ENCODE measurements at regions not wholly inside any gene's neighbourhood (a gene's known extent, or its start where the extent isn't known, plus 50 kb on each side); places are given as distances from the start of the nearest gene placed in this dataset.

DNA sequence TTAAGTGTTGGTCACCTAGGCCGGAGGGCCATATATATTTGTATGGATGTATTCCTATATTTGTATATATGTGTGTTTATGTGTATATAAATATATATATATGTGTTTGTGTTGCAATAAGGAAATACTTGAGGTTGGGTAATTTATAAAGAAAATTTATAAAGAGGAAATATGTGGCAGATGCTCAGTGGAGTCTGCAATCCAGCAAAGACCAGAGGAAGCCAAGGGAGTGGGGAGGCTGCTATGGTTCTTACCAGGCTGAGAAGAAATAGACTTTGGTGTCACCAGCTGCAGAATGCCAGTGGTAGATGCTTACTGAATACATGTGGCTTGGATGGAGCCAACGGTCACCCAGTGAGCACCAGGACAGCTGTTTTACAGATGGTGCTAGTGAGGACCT is 97.4 kb upstream of the ELOVL5 start:
- H3K4me1 Mint-ChIP-seq = no peaks in the 10 kb centered on the region
- H3K9me3 ChIP-seq (ENCODE audit: control insufficient read depth, low read length, poor library complexity, severe bottlenecking) = no peaks in the 10 kb centered on the region
- no peak for DNase-seq
- H3K27me3 Mint-ChIP-seq = peaks cover 21% of the 10 kb centered on the region
- peaks cover 2% of the 10 kb centered on the region for H3K36me3 Mint-ChIP-seq (ENCODE audit: low read depth)
- no peak overlapping the region for H3K4me3 Mint-ChIP-seq
- no peak overlapping the region for H3K27ac Mint-ChIP-seq
- no peak for ATAC-seq

DNA sequence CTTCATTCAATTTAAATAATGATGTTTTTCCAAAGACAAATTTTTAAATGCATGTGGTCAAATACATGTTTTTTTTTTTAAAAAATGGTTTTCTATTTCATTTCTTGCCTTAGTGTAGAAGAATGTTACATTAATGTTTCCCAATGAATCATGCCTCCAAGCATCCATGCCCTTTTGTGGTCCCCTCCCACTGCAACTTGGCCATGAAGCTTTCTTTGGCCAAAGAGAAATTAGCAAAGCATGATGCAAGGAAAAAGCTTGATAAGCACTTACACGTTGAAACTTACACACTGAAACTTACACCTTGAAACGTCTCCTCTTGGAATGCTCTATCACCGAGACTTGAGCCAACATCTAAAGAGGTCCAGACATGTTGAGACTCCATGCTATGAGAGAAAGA is 93.0 kb upstream of the ELOVL5 start:
- Mint-ChIP-seq H3K4me3 (no peak overlapping the region), H3K27me3 (peaks cover 30% of the 10 kb centered on the region), H3K36me3 (ENCODE audit: low read depth) (peaks cover 2% of the 10 kb centered on the region), H3K4me1 (no peaks in the 10 kb centered on the region), H3K27ac (no peak overlapping the region)
- H3K9me3 ChIP-seq (ENCODE audit: control insufficient read depth, low read length, poor library complexity, severe bottlenecking) = no peaks in the 10 kb centered on the region
- ATAC-seq = no peak
- DNase-seq = no peak

DNA sequence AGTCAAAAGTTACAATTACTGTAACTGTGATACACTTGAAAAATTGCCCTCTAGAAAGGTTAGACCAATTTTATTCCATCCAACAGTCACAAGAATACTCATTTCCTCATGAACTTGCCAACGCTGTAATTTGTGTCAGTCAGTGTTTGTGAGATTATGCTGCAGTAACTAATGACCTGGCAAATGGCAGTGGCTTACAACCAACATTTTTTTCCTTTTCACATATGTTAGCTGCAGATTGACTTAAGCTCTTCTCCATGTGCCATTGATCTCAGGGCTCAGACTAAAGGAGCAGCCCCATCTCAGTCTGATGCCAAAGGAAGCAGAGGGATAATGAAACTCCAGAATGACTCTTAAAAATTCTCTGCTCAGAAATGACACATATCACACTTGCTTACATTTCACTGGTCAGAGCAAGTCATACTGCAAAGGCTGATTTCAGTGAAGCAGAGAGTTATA is 92.3 kb upstream of the ELOVL5 start:
- Mint-ChIP-seq H3K36me3 (ENCODE audit: low read depth) (peaks cover 2% of the 10 kb centered on the region), H3K27me3 (peaks cover 33% of the 10 kb centered on the region)
- no peak for ATAC-seq

GRCh38 chr6:53440336-53440945 is 91.7 kb upstream of the ELOVL5 start:
- DNase-seq (no peak), ATAC-seq (no peak)
- Mint-ChIP-seq H3K36me3 (ENCODE audit: low read depth) (peaks cover under 1% of the 10 kb centered on the region), H3K27ac (no peak overlapping the region), H3K4me3 (no peak overlapping the region), H3K27me3 (peaks cover 33% of the 10 kb centered on the region), H3K4me1 (no peaks in the 10 kb centered on the region)
- no peaks in the 10 kb centered on the region for H3K9me3 ChIP-seq (ENCODE audit: control insufficient read depth, low read length, poor library complexity, severe bottlenecking)

More for the DNA sequence above, 92.3 kb upstream of the ELOVL5 start:
- no peak for DNase-seq
- no peaks in the 10 kb centered on the region for H3K9me3 ChIP-seq (ENCODE audit: control insufficient read depth, low read length, poor library complexity, severe bottlenecking)
- Mint-ChIP-seq H3K4me3 (no peak overlapping the region), H3K27ac (no peak overlapping the region), H3K4me1 (no peaks in the 10 kb centered on the region)

GRCh38 chr6:53439556-53439955 is 90.8 kb upstream of the ELOVL5 start:
- H3K27me3 Mint-ChIP-seq = peaks cover 34% of the 10 kb centered on the region
- H3K4me3 Mint-ChIP-seq = no peak overlapping the region
- H3K36me3 Mint-ChIP-seq (ENCODE audit: low read depth) = no peaks in the 10 kb centered on the region
- DNase-seq = no peak
- H3K4me1 Mint-ChIP-seq = no peaks in the 10 kb centered on the region
- no peaks in the 10 kb centered on the region for H3K9me3 ChIP-seq (ENCODE audit: control insufficient read depth, low read length, poor library complexity, severe bottlenecking)
- no peak for ATAC-seq
- no peak overlapping the region for H3K27ac Mint-ChIP-seq

GRCh38 chr6:53437557-53438202 is 88.9 kb upstream of the ELOVL5 start:
- H3K4me1 Mint-ChIP-seq = peaks cover 5% of the 10 kb centered on the region

GRCh38 chr6:53436526-53437303 is 88.0 kb upstream of the ELOVL5 start:
- H3K9me3 ChIP-seq (ENCODE audit: control insufficient read depth, low read length, poor library complexity, severe bottlenecking) = no peaks in the 10 kb centered on the region
- ATAC-seq (no peak), DNase-seq (no peak)
- Mint-ChIP-seq H3K27me3 (peaks cover 21% of the 10 kb centered on the region), H3K4me3 (no peak overlapping the region), H3K4me1 (peaks cover 7% of the 10 kb centered on the region), H3K27ac (no peak overlapping the region), H3K36me3 (ENCODE audit: low read depth) (no peaks in the 10 kb centered on the region)

More at GRCh38 chr6:53437557-53438202, 88.9 kb upstream of the ELOVL5 start:
- no peak overlapping the region for H3K27ac Mint-ChIP-seq
- ATAC-seq (peak; percentile 51), DNase-seq (no peak)
- H3K4me3 Mint-ChIP-seq = no peak overlapping the region
- peaks cover 31% of the 10 kb centered on the region for H3K27me3 Mint-ChIP-seq
- H3K36me3 Mint-ChIP-seq (ENCODE audit: low read depth) = no peaks in the 10 kb centered on the region
- no peaks in the 10 kb centered on the region for H3K9me3 ChIP-seq (ENCODE audit: control insufficient read depth, low read length, poor library complexity, severe bottlenecking)

DNA sequence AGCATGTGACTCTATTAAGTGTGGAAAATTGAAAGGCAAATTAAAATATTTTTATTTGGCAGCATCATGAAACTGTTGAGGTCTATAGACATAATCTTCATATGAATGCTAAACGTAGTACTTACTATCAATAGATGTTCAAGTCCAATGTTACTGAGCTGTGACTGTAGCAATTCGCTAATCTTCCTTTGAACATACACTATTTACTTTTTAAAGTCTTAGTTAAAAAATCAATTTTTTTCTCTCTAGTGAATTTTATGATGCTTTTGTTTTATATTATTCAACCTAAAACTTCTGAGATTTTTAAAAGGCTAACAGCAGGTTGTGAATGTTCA is 85.2 kb upstream of the ELOVL5 start:
- DNase-seq (no peak), ATAC-seq (no peak)
- no peaks in the 10 kb centered on the region for H3K9me3 ChIP-seq (ENCODE audit: control insufficient read depth, low read length, poor library complexity, severe bottlenecking)
- H3K27ac Mint-ChIP-seq = no peak overlapping the region
- no peaks in the 10 kb centered on the region for H3K36me3 Mint-ChIP-seq (ENCODE audit: low read depth)
- H3K27me3 Mint-ChIP-seq = peaks cover 21% of the 10 kb centered on the region
- H3K4me1 Mint-ChIP-seq = peaks cover 16% of the 10 kb centered on the region
- no peak overlapping the region for H3K4me3 Mint-ChIP-seq

DNA sequence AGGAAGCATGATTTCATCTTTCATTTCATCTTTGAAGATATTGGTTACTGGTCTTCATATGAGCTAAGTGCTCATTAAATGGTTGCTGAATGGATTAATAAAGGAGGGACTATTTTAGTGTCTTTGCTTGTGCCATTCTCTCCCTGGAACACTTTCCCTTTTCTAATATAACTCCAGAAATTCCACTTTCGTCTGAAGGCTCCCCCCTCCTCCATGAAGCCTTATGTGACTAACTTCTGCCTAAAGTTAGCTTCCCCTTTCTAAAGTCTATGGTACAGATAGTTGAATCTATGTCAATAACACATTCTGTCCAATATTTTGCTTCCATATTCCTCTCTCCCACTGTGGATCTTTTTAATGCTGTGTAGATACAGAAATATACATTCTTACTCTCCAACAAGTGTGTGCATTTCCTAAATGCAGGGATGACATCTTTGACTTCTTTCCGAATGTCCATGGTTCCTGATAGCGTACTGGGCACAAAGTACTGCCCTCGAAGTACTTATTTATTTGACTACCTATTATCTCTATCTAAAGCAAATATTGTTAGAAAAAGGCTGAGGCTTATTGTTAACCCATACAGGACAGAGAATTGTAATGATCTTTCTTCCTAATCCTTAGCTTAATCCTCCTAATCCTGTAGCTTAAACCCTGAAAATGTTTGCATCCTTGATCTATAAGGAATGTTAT is 84.7 kb upstream of the ELOVL5 start:
- Mint-ChIP-seq H3K4me3 (no peak overlapping the region), H3K27ac (no peak overlapping the region), H3K27me3 (peaks cover 21% of the 10 kb centered on the region), H3K4me1 (peaks cover 16% of the 10 kb centered on the region), H3K36me3 (ENCODE audit: low read depth) (no peaks in the 10 kb centered on the region)
- H3K9me3 ChIP-seq (ENCODE audit: control insufficient read depth, low read length, poor library complexity, severe bottlenecking) = no peaks in the 10 kb centered on the region
- ATAC-seq = no peak
- DNase-seq = no peak

GRCh38 chr6:53432318-53433161 is 83.8 kb upstream of the ELOVL5 start:
- no peak for ATAC-seq
- H3K4me3 Mint-ChIP-seq = no peak overlapping the region
- no peaks in the 10 kb centered on the region for H3K36me3 Mint-ChIP-seq (ENCODE audit: low read depth)
- H3K27me3 Mint-ChIP-seq = peaks cover 19% of the 10 kb centered on the region
- no peak for DNase-seq
- no peaks in the 10 kb centered on the region for H3K9me3 ChIP-seq (ENCODE audit: control insufficient read depth, low read length, poor library complexity, severe bottlenecking)
- no peak overlapping the region for H3K27ac Mint-ChIP-seq
- peaks cover 16% of the 10 kb centered on the region for H3K4me1 Mint-ChIP-seq

DNA sequence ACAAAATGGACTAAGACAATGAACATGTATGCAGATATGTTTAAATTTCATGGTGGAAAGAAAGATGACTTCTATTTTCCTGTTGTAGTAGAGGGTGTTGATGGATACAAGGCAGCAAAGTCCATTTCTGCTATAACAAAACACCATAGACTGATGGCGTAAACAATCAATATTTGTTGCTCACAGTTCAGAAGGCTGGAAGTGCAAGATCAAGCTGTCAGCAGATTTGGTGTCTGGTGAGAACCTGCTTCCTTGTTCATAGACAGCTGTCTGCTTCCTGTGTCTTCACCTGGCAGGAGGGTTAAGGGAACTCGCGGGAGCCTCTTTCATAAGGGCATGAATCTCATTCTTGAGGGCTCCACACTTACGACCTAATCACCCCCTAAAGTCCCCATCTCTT is 83.0 kb upstream of the ELOVL5 start:
- no peak for DNase-seq
- Mint-ChIP-seq H3K27ac (no peak overlapping the region), H3K27me3 (peaks cover 11% of the 10 kb centered on the region), H3K4me1 (peaks cover 21% of the 10 kb centered on the region), H3K4me3 (no peak overlapping the region), H3K36me3 (ENCODE audit: low read depth) (no peaks in the 10 kb centered on the region)
- H3K9me3 ChIP-seq (ENCODE audit: control insufficient read depth, low read length, poor library complexity, severe bottlenecking) = no peaks in the 10 kb centered on the region
- no peak for ATAC-seq

DNA sequence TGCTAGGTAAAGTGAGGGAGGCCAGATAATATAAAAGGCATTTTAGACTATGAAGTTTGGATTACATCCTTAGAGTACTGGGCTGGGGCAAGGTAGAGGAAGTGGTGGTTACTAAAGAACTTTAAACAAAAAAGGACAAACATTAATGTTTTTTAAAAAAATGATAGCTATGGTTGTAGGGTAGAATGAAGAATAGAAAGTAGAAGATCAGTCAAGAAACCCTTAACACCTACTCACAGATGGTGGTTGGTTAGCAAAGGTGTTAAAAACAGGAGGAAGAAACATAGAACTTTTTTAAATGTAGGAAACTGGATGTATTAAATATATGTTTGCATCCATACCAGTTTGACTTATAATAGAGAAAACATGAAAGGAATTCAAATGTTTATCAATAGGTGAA is 80.7 kb upstream of the ELOVL5 start:
- DNase-seq (no peak), ATAC-seq (no peak)
- peaks cover 26% of the 10 kb centered on the region for H3K4me1 Mint-ChIP-seq
- no peak overlapping the region for H3K4me3 Mint-ChIP-seq
- no peaks in the 10 kb centered on the region for H3K9me3 ChIP-seq (ENCODE audit: control insufficient read depth, low read length, poor library complexity, severe bottlenecking)
- H3K27ac Mint-ChIP-seq = peak overlapping the region; percentile 27
- peaks cover 7% of the 10 kb centered on the region for H3K27me3 Mint-ChIP-seq
- no peaks in the 10 kb centered on the region for H3K36me3 Mint-ChIP-seq (ENCODE audit: low read depth)
